ENCODE measurements at regions not wholly inside any gene's neighbourhood (a gene's known extent, or its start where the extent isn't known, plus 50 kb on each side); places are given as distances from the start of the nearest gene placed in this dataset.

- no peak for TF ChIP-seq CTCF (conservative IDR thresholded peaks at IDR 0.05 in 1 of 2, IDR thresholded peaks at IDR 0.05 in 1 of 2; ENCODE audit: low read depth in 1 of 2, low read length in 2 of 2)
- TF ChIP-seq EZH2 (IDR thresholded peaks at IDR 0.05; ENCODE audit: low read length, missing control alignments), result no peak
These were observed 245.2 kb upstream of the DACH1 start for GRCh38 chr13:72112216-72112615.

All from fibroblast of lung (primary cell).